ENCODE measurements at regions not wholly inside any gene's neighbourhood (a gene's known extent, or its start where the extent isn't known, plus 50 kb on each side); places are given as distances from the start of the nearest gene placed in this dataset.
"Not testable (repeated sequence)": the region's sequence is repeated elsewhere in the genome, so short reads cannot be mapped to it uniquely, and the experiment has no call there.

- no peak for DNase-seq (ENCODE audit: low read depth)
These were observed 85.6 kb upstream of the SSTR4 start for GRCh38 chr20:22949331-22950109.

GRCh38 chr20:22951966-22952365, 83.1 kb upstream of the SSTR4 start:
- no peak for DNase-seq (ENCODE audit: low read depth)

GRCh38 chr20:22954661-22955060, 80.5 kb upstream of the SSTR4 start:
- DNase-seq (ENCODE audit: low read depth), result no peak

- no peak for DNase-seq (ENCODE audit: low read depth)
These were observed 76.7 kb upstream of the SSTR4 start for GRCh38 chr20:22958390-22958789.

GRCh38 chr20:22962567-22963439, 72.3 kb upstream of the SSTR4 start:
- DNase-seq (ENCODE audit: low read depth), result no peak

- DNase-seq (ENCODE audit: low read depth), result no peak
These were observed 71.5 kb upstream of the SSTR4 start for GRCh38 chr20:22963581-22963980.

- DNase-seq (ENCODE audit: low read depth), result no peak
These were observed 68.2 kb upstream of the SSTR4 start for GRCh38 chr20:22966787-22967464.

- DNase-seq (ENCODE audit: low read depth), result not testable (repeated sequence)
These were observed 67.4 kb upstream of the SSTR4 start for GRCh38 chr20:22967706-22968105.

GRCh38 chr20:22969031-22969430, 66.1 kb upstream of the SSTR4 start:
- not testable (repeated sequence) for DNase-seq (ENCODE audit: low read depth)

GRCh38 chr20:22971077-22971476, 64.0 kb upstream of the SSTR4 start:
- not testable (repeated sequence) for DNase-seq (ENCODE audit: low read depth)

GRCh38 chr20:22974354-22974753, 60.8 kb upstream of the SSTR4 start:
- DNase-seq (ENCODE audit: low read depth), result peak; percentile 23

- DNase-seq (ENCODE audit: low read depth), result no peak
These were observed 57.9 kb upstream of the SSTR4 start for GRCh38 chr20:22977047-22977785.

- no peak for DNase-seq (ENCODE audit: low read depth)
These were observed 51.1 kb upstream of the SSTR4 start for GRCh38 chr20:22984008-22984407.

- no peak for DNase-seq (ENCODE audit: low read depth)
These were observed 50.5 kb upstream of the SSTR4 start for GRCh38 chr20:22984606-22985005.

GRCh38 chr20:22985239-22985778, 49.8 kb upstream of the SSTR4 start:
- DNase-seq (ENCODE audit: low read depth), result no peak

Data from EH (cell line).